BJ (cell line): ENCODE measurements at regions not wholly inside any gene's neighbourhood (a gene's known extent, or its start where the extent isn't known, plus 50 kb on each side); places are given as distances from the start of the nearest gene placed in this dataset.
"Not testable (repeated sequence)": the region's sequence is repeated elsewhere in the genome, so short reads cannot be mapped to it uniquely, and the experiment has no call there.

Experiments used
- CTCF ChIA-PET: fragments of 350-600 bp; formaldehyde crosslinking; extraction: SDS; loops from one replicate; lab custom pipeline; 2021; ENCODE audit warnings: antibody characterized with exemption, inconsistent platforms; lab: Yijun Ruan, JAX
- POLR2A ChIA-PET: fragments of 300-600 bp; sonication (Branson Sonifier 250); formaldehyde crosslinking; extraction: SDS; loops from one replicate; lab custom pipeline; 2021; ENCODE audit warnings: antibody characterized with exemption; lab: Charles Lee
- DNase-seq: peaks from one replicate; pipeline ENCODE4 v3.0.0-alpha.2; 2011; ENCODE audit warnings: low read depth
- H3K27me3 ChIP-seq: 2 replicates; pipeline ENCODE4 v1.6.0; 2011; ENCODE audit warnings: low read length; ENCODE audit not compliant: control insufficient read depth, insufficient read depth
- H3K36me3 ChIP-seq: 2 replicates; pipeline ENCODE4 v1.5.1; 2011; ENCODE audit warnings: low read length; ENCODE audit not compliant: control insufficient read depth, insufficient read depth
- H3K4me3 ChIP-seq: 2 replicates; pipeline ENCODE4 v1.5.1; 2011; ENCODE audit warnings: low read depth, mild to moderate bottlenecking, control low read depth, low read length
- CTCF ChIP-seq: IDR thresholded peaks from 2 replicates; pipeline ENCODE4 v1.5.1; 2011; ENCODE audit warnings: low read depth, mild to moderate bottlenecking, control low read depth, inconsistent platforms, low read length, moderate library complexity; ENCODE audit not compliant: insufficient read depth

DNA sequence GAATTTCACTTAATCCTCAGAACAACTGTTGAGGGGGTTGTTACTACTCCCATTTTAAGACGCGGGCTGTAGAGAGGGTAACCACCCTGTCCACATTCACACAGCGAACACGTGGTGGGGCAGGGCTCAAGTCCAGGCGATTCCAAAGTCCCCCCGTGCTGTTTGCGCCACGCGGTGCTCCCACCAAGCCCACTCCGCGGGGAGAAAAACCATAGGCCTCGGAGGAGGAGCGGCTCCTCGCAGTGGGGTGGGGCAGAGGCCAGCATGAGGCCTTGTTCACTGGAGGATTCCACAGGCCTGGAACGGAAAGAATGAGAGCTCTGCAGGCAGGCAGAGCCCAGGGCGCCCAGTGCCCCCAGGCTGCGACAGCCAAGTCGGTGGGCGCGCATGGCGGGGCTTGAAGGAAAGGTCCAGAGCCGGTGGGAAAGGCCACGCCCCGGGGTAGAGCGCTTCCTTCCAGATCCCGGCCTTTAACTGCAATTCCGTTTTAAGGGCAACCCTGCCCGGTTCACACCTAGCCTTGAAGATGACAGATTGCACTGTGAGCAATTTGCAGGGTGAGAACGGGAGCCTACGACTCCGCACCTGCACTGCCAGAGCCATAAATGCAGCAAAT, 161.8 kb upstream of the TBL1XR1 start:
- ChIA-PET POLR2A (no interaction called here), CTCF (interaction anchor here (1.0 kb wide), 1 partner anchor 22 kb away, joined by 3 read pairs; no protein-coding TSS in a partner anchor)
- DNase-seq: no peak
- Histone ChIP-seq H3K27me3 (no peaks in the 10 kb centered on the region), H3K4me3 (no peak overlapping the region), H3K36me3 (no peaks in the 10 kb centered on the region)
- TF ChIP-seq CTCF: no peak

DNA sequence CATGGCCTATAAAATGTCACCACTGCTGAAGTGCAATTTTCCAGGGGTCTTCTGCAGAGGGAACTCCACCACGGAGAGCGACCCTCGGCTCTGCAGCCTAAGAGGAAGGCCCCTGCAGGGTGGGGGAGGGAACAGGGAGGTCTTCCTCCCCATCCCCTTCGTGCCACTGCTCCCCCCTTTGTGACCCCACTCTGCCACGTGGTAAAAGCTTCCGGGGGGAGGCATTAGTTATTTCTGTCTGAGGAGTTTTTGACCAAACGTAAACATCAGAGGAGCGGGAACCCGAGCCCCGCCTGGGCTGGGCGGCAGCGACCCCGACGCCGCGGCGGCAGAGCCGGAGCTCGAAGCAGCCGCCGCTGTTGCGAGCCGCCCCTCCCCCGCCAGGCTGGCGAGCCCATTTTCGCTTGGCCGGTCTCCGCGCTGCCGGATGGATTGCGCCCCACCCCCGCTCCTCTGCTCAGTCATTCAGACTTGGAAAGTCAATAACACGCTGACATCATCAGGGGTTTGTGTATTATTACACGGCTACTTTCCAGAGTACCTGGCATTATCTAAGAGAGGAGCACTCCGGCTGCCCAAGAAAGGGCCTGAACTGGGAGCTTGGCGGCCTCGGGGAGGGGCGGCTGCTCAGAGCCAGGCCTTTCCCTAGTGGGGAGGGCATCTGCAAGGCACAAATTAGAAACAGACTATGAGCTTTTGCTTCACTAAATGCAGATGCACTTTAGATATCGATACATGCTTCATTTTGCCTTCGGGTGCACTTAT, 162.5 kb upstream of the TBL1XR1 start:
- Histone ChIP-seq H3K4me3 (peak overlapping the region; percentile 18; the same call in 1 of the 2 replicates), H3K36me3 (no peaks in the 10 kb centered on the region), H3K27me3 (no peaks in the 10 kb centered on the region)
- ChIA-PET CTCF (interaction anchor here (1.0 to 3.3 kb wide), 3 partner anchors 11 to 166 kb away, joined by 3 to 13 read pairs (median 4); no protein-coding TSS in a partner anchor), POLR2A (no interaction called here)
- no peak for TF ChIP-seq CTCF
- DNase-seq: peak; percentile 88

- ChIA-PET CTCF (interaction anchor here (0.6 to 3.3 kb wide), 4 partner anchors 10 to 278 kb away, joined by 3 to 13 read pairs (median 4); no protein-coding TSS in a partner anchor), POLR2A (no interaction called here)
- Histone ChIP-seq H3K27me3 (no peaks in the 10 kb centered on the region), H3K4me3 (no peak overlapping the region), H3K36me3 (no peaks in the 10 kb centered on the region)
- no peak for TF ChIP-seq CTCF
- no peak for DNase-seq
Measured at GRCh38 chr3:177361081-177361938, 164.0 kb upstream of the TBL1XR1 start.

DNA sequence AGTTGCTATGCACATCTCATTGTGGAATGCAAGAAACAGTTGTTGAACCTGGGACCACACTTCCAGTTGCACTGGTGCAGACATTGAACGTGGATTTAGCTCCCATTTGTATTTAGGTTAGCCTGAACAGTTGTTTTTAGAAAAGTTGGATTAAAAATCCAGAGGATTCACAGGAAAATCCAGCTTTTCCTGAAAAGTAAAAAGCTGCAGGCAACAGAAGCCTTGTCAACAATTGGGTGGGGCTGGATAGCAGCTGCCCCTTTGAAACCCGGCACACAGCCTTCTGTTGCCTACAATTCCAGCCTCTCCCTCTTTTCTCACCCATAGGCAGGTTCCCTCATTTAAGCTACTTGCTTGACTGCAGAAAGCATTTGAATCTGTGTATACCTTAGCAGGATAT, 165.3 kb upstream of the TBL1XR1 start:
- Histone ChIP-seq H3K27me3 (no peaks in the 10 kb centered on the region), H3K4me3 (no peak overlapping the region), H3K36me3 (no peaks in the 10 kb centered on the region)
- POLR2A ChIA-PET: no interaction called here
- DNase-seq: no peak
- CTCF ChIA-PET: interaction anchor here (0.6 to 3.3 kb wide), 2 partner anchors 8 to 512 kb away, joined by 3 to 13 read pairs; no protein-coding TSS in a partner anchor
- TF ChIP-seq CTCF: no peak

DNA sequence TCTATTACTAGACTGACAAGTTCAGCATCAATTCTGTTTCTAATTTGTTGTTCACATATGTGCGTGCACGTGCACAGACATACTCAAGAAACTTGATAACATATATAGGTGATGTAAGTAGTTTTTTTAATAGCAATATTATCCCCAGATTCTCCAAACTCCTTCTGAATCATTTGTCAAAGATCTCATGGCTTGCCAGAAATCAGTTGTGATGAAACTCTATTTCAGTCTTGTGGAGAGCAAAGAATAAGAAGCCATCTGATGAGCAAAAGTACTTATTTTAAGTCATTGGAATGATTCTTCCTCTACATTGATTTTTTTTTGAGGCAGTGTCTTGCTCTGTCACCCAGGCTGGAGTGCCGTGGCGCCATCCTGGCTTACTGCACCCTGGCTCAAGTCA, 167.0 kb upstream of the TBL1XR1 start:
- CTCF ChIA-PET: no interaction called here
- Histone ChIP-seq H3K36me3 (no peaks in the 10 kb centered on the region), H3K4me3 (no peak overlapping the region), H3K27me3 (no peaks in the 10 kb centered on the region)
- DNase-seq: no peak
- no peak for TF ChIP-seq CTCF
- POLR2A ChIA-PET: no interaction called here

DNA sequence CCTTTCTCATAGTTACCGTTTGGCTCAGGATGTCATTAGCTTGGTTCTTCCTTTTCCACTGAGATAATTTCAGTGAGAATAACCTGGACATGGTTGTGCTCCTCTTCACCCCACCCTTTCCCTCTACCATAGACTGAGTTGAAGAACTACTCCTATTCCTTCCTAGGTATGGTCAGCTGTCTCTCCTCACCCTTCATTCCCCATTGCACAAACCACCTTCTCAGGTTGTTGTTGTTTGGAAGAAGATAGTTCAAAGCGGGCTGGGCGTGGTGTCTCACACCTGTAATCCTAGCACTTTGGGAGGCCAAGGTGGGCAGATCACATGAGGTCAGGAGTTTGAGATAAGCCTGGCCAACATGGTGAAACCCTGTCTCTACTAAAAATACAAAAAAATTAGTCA, 168.0 kb upstream of the TBL1XR1 start:
- CTCF ChIA-PET: interaction anchor here (0.8 kb wide), 1 partner anchor 17 kb away, joined by 3 read pairs; no protein-coding TSS in a partner anchor
- H3K36me3 ChIP-seq, POLR2A ChIA-PET, H3K27me3 ChIP-seq, H3K4me3 ChIP-seq, DNase-seq: not testable (repeated sequence)
